Aorta (tissue), 5 donors: ENCODE measurements at regions not wholly inside any gene's neighbourhood (a gene's known extent, or its start where the extent isn't known, plus 50 kb on each side); places are given as distances from the start of the nearest gene placed in this dataset.
A peak's percentile ranks its signal among the peaks of the same experiment; 100 is the strongest.

Experiments
- ATAC-seq: fragments of 200-7000 bp; cut with Tn5 transposase; one replicate; pipeline ENCODE4 v1.9.1; 2022; ENCODE audit warnings: moderate library complexity; ENCODE audit not compliant: low FRiP score
- DNase-seq, 2 donors: peaks; one replicate each; pipeline ENCODE4 v3.0.0-alpha.2; 2020
- H3K27ac ChIP-seq, 2 donors: one replicate each; pipeline ENCODE4 v1.5.1; 2013; ENCODE audit warnings: low read length in 2 of 2, mild to moderate bottlenecking in 2 of 2, moderate library complexity in 2 of 2, control low read depth in 1 of 2, inconsistent platforms in 1 of 2, low read depth in 1 of 2
- H3K27me3 ChIP-seq, 2 donors: one replicate each; pipeline ENCODE4 v1.6.1; 2013; ENCODE audit warnings: control low read depth in 1 of 2, low read length in 1 of 2, mild to moderate bottlenecking in 1 of 2, moderate library complexity in 1 of 2; ENCODE audit not compliant: insufficient read depth in 2 of 2, control insufficient read depth in 1 of 2
- H3K36me3 ChIP-seq, 2 donors: one replicate each; pipeline ENCODE4 v1.6.1; 2013; ENCODE audit warnings: control low read depth in 1 of 2, low read length in 1 of 2, mild to moderate bottlenecking in 1 of 2; ENCODE audit not compliant: insufficient read depth in 2 of 2, control insufficient read depth in 1 of 2
- H3K4me1 ChIP-seq, 2 donors: one replicate each; pipeline ENCODE4 v1.6.1; 2013; ENCODE audit warnings: low read length in 2 of 2, control low read depth in 1 of 2, mild to moderate bottlenecking in 1 of 2, moderate library complexity in 1 of 2; ENCODE audit not compliant: insufficient read depth in 2 of 2, control insufficient read depth in 1 of 2
- H3K4me3 ChIP-seq, 2 donors: one replicate each; pipeline ENCODE4 v1.5.1; 2013; ENCODE audit warnings: low read length in 2 of 2, control low read depth in 1 of 2, mild to moderate bottlenecking in 1 of 2
- H3K9me3 ChIP-seq: one replicate; pipeline ENCODE4 v1.6.1; 2013; ENCODE audit warnings: mild to moderate bottlenecking, low read length; ENCODE audit not compliant: control insufficient read depth
- WGBS, 2 donors: extraction: QIAGEN DNeasy Blood & Tissue Kit; methylation state at CpG; one replicate each; pipeline ENCODE4 v1.1.7; 2013; 5-methylcytosine and 5-hydroxymethylcytosine counted together
- intact Hi-C, 2 donors: fragments of 100-400 bp; cut with DNase I; formaldehyde crosslinking; loops; one replicate each; pipeline versions ENCODE4 v1.14.2 to v1.15.0; 2022
- donor health status: healthy with polysubstance abuse.
- donor health status: Bipolar disorder and iron deficiency.
- donor health status: DM: no; HTN: no; CAD: no.
- donor health status: DM: no; HTN: no; CAD: no.
- donor health status: DM: yes; HTN: yes; CAD: no.

- intact Hi-C loops, result no loop called here
Measured at GRCh38 chr2:126770466-126770865, 114.5 kb downstream of the GYPC start.

GRCh38 chr2:126771094-126771493 lies 115.1 kb downstream of the GYPC start:
- WGBS, 2 donors, result 96 to 97% methylated on average over 6 of the region's 6 CpGs
- ATAC-seq (no peak), DNase-seq (peak in 1 of 2 donors; percentile 33)
- no peak overlapping the region for H3K27ac ChIP-seq
- no peak overlapping the region for H3K4me3 ChIP-seq
- H3K4me1 ChIP-seq, result no peaks in the 10 kb centered on the region
- H3K36me3 ChIP-seq, result no peaks in the 10 kb centered on the region
- intact Hi-C loops, result no loop called here
- H3K27me3 ChIP-seq, result no peaks in the 10 kb centered on the region
- H3K9me3 ChIP-seq, result no peaks in the 10 kb centered on the region

More at GRCh38 chr2:126770466-126770865, 114.5 kb downstream of the GYPC start:
- ATAC-seq (no peak), DNase-seq (no peak)
- no peaks in the 10 kb centered on the region for H3K27me3 ChIP-seq
- H3K27ac ChIP-seq, result no peak overlapping the region
- H3K36me3 ChIP-seq, result no peaks in the 10 kb centered on the region
- no peaks in the 10 kb centered on the region for H3K4me1 ChIP-seq
- H3K4me3 ChIP-seq, result no peak overlapping the region
- H3K9me3 ChIP-seq, result no peaks in the 10 kb centered on the region
- 97 to 100% methylated on average over 2 of the region's 2 CpGs for WGBS, 2 donors

- Histone ChIP-seq H3K36me3 (no peaks in the 10 kb centered on the region), H3K27me3 (no peaks in the 10 kb centered on the region), H3K27ac (no peak overlapping the region), H3K9me3 (no peaks in the 10 kb centered on the region), H3K4me1 (no peaks in the 10 kb centered on the region), H3K4me3 (no peak overlapping the region)
- 92% methylated on average over 33 of the region's 33 CpGs for WGBS, 2 donors
- ATAC-seq (no peak), DNase-seq (peak in 1 of 2 donors; percentile 39)
- intact Hi-C loops, result no loop called here
Measured at GRCh38 chr2:126771501-126772195, 115.7 kb downstream of the GYPC start.

- intact Hi-C loops, result no loop called here
- H3K36me3 ChIP-seq, result no peaks in the 10 kb centered on the region
- ATAC-seq (no peak), DNase-seq (no peak)
- H3K9me3 ChIP-seq, result no peaks in the 10 kb centered on the region
- no peaks in the 10 kb centered on the region for H3K27me3 ChIP-seq
- H3K4me1 ChIP-seq, result no peaks in the 10 kb centered on the region
- no peak overlapping the region for H3K27ac ChIP-seq
- no peak overlapping the region for H3K4me3 ChIP-seq
- WGBS, 2 donors, result 77 to 79% methylated on average over 6 of the region's 6 CpGs
Measured at GRCh38 chr2:126774290-126774689, 118.3 kb downstream of the GYPC start.

GRCh38 chr2:126774761-126775160 lies 118.8 kb downstream of the GYPC start:
- WGBS, 2 donors, result 79 to 91% methylated on average over 7 of the region's 7 CpGs
- Histone ChIP-seq H3K27me3 (no peaks in the 10 kb centered on the region), H3K36me3 (no peaks in the 10 kb centered on the region), H3K4me1 (no peaks in the 10 kb centered on the region), H3K4me3 (no peak overlapping the region), H3K9me3 (no peaks in the 10 kb centered on the region), H3K27ac (no peak overlapping the region)
- ATAC-seq (no peak), DNase-seq (no peak)
- intact Hi-C loops, result no loop called here

- no peak for ATAC-seq
- 89 to 92% methylated on average over 10 of the region's 10 CpGs for WGBS, 2 donors
- Histone ChIP-seq H3K27me3 (no peaks in the 10 kb centered on the region), H3K9me3 (no peaks in the 10 kb centered on the region), H3K27ac (no peak overlapping the region), H3K36me3 (no peaks in the 10 kb centered on the region), H3K4me3 (no peak overlapping the region), H3K4me1 (no peaks in the 10 kb centered on the region)
- no peak for DNase-seq
- intact Hi-C loops, result no loop called here
Measured at GRCh38 chr2:126775300-126775985, 119.5 kb downstream of the GYPC start.

GRCh38 chr2:126776255-126776654 lies 120.3 kb downstream of the GYPC start:
- intact Hi-C loops, result loop anchor here in 1 of 2 donors (2.0 kb wide), 1 partner anchor 247 kb away; no protein-coding TSS in a partner anchor
- DNase-seq (no peak), ATAC-seq (peak; percentile 4)
- H3K27ac ChIP-seq, result no peak overlapping the region
- no peaks in the 10 kb centered on the region for H3K27me3 ChIP-seq
- H3K36me3 ChIP-seq, result no peaks in the 10 kb centered on the region
- no peaks in the 10 kb centered on the region for H3K4me1 ChIP-seq
- H3K4me3 ChIP-seq, result peak overlapping the region in 1 of 2 donors; percentile 64
- WGBS, 2 donors, result 40 to 41% methylated on average over 9 of the region's 9 CpGs
- H3K9me3 ChIP-seq, result no peaks in the 10 kb centered on the region

GRCh38 chr2:126776692-126777619 lies 121.0 kb downstream of the GYPC start:
- no peaks in the 10 kb centered on the region for H3K4me1 ChIP-seq
- intact Hi-C loops, result loop anchor here (1.0 to 2.0 kb wide), 2 partner anchors 248 to 249 kb away; no protein-coding TSS in a partner anchor
- H3K4me3 ChIP-seq, result peak overlapping the region; percentile 28 to 64
- DNase-seq (peak; percentile 87 to 96), ATAC-seq (peak; percentile 92)
- no peaks in the 10 kb centered on the region for H3K27me3 ChIP-seq
- H3K36me3 ChIP-seq, result no peaks in the 10 kb centered on the region
- H3K27ac ChIP-seq, result no peak overlapping the region
- no peaks in the 10 kb centered on the region for H3K9me3 ChIP-seq
- WGBS, 2 donors, result 0 to 1% methylated on average over 59 to 68 of the region's 68 CpGs
